Kidney capillary endothelial cell (primary cell): ENCODE measurements at regions not wholly inside any gene's neighbourhood (a gene's known extent, or its start where the extent isn't known, plus 50 kb on each side); places are given as distances from the start of the nearest gene placed in this dataset.
A peak's percentile ranks its signal among the peaks of the same experiment; 100 is the strongest.

Source experiments
- DNase-seq: peaks from one replicate; pipeline ENCODE4 v3.0.0-alpha.2; 2018; ENCODE audit warnings: low spot score

DNA sequence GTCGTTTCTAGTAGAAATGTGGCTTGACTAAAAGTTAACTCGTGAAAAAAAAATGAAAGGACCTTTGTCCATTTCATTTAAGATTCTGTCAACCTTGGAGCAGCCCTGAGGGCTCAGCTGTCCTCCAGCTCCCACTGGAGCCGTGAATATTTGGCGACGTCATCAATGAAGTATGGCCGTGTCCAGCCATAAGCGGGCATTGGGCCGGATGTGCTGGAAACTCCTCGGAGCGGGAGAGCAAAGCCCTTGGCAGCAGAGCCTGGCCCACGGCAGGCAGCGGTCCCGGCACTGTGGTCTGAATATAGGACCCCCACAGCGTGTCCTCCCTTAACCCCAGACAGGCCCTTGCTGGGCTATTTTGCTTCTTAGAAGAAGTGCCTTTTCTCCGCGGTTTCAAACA lies 50.0 kb downstream of the JAKMIP3 start:
- DNase-seq = no peak

DNA sequence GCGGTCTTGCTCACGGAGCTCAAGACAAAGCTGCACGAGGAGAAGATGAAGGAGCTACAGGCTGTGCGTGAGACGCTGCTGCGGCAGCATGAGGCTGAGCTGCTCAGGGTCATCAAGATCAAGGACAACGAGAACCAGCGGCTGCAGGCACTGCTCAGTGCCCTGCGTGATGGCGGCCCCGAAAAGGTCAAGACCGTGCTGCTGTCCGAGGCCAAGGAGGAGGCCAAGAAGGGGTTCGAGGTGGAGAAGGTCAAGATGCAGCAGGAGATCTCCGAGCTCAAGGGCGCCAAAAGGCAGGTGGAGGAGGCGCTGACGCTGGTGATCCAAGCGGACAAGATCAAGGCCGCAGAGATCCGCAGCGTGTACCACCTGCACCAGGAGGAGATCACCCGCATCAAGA lies 51.4 kb downstream of the JAKMIP3 start:
- no peak for DNase-seq

DNA sequence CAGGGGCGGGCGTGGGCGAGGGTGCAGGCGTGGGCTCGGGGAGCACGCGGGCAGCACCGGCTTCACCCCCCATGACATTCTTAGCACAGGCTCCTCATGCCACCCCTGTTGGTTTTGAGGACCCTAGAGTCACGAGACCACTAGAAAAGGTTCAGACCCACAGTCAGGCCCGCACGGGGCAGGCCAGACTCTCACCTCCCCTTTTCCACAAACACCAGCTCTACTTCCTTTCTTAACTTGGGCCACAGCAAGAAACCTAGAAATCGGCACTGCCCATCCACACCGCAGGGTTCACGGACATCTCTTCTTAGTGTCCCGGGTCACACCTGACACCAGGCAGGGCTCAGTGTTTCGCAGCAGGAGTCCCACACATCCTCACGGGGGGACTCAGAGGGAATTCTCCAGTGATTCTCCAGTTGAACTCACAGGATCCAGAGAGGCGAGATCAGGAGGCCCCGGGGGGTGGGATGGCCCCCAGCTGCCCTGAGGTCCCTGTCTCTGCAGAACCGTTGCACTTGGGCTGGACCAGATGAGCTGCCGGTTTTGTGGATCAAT lies 52.0 kb downstream of the JAKMIP3 start:
- no peak for DNase-seq

- DNase-seq = no peak
Observed at GRCh38 chr10:132118366-132118765, 52.6 kb downstream of the JAKMIP3 start.

DNA sequence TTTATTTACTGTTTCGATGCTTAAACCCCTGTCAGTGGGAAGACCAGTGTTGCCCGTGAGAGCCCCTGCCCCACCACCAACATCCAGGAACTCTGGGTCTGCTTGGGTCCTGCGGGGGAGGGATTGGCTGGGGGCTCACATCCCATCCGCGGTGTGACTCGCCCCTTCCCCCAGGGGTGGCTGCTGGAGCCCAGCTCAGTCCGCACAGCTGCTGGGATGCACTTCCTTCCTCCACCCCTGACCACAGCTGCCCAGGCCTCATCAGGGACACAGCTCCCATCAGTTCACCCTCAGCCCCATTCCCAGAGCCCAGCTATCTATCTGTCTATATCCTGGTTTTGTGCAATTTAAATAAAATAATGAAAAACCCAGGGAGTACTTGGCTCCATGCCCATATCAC lies 54.5 kb downstream of the JAKMIP3 start:
- DNase-seq = no peak

DNA sequence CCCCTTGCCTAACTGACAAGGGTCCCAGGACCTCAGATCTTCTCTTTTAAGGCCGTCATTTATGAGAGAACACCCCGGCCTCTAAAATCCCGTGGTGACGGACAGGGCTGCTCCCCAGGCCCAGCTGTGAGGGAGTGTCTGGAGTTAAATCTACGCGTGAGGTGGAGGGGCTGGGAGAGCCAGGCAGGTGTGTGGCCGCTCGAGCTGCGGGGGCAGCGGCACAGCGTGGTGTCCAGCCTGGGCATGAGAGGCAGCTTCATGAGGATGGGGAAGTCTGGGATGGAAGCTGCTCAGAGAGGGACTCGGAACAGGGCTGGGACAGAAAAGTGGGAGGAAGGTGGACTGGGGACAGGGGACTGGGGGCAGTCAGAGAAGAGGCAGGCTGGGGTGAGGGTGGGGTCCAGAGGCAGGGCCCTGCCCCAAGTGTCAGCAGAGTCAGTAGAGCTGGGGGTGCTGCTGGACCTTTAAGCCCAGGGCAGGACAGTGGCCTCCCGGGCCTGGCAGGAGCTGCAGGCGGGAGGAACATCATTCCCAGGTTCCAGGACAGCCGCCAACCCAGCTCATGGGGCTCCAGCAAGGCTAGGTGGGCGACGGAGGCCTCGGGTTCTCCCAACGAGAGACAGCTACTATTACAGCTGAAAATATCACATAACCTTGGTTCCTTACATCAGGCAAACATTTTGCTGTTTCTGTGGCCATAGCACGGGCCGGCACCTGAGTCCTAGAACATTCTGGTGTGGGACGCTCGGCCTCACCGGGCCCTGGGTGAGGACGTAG lies 55.2 kb downstream of the JAKMIP3 start:
- no peak for DNase-seq

GRCh38 chr10:132121511-132121830 lies 55.7 kb downstream of the JAKMIP3 start:
- no peak for DNase-seq

DNA sequence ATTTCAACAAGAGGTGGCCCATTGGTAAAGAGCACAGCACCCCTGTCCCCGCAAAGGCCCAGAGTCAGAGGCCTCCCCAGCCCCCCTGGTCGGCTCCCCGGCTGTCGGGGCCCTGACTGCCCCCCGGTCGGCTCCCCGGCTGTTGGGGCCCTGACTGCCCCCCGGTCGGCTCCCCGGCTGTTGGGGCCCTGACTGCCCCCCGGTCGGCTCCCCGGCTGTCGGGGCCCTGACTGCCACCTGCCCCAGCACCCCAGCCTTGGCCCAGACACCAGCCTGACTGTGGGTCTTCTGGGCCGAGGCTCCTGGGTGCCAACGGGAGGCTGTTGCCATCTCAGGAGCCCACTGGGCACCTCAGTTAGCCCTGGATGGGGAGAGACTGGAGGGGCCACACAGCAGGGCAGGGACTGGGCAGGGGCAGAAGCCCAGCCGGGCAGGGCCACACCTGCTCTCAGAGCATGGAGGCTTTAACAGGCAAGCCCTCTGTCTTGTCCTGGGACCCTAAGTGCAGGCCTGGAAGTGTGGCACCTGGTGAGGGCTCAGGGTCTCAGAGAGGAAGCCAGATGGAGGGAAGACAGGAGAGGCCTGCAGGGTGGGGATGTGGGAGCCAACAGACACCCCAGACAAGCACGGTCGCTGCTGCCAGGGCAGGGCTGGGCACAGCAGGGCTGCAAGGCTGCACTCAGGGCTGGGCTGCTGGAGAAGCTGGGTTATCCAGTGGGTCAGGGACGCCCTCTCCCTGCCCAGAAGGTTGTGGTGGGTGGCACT lies 56.5 kb downstream of the JAKMIP3 start:
- DNase-seq = no peak

GRCh38 chr10:132122939-132123445 lies 57.2 kb downstream of the JAKMIP3 start:
- DNase-seq = no peak

DNA sequence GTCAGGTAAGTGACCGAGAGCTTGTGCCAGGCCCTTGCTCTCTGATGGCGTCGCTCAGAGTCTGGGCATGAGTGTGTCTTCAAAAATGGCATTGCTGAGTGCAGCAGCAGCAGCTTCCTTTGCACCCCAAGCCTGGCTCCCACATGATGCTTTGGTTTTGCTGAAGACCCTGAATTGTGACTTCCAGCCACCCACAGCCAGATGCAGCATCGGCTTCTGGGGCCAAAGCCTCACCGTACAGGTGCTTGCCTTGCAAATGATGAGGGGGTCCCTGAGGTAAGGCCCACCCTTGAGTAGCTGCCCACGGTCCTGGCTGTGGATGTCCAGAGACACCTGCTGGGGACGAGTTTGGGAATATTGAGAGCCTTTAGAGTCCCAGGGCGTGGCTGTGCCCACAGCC lies 57.9 kb downstream of the JAKMIP3 start:
- DNase-seq = no peak

GRCh38 chr10:132124201-132124920 lies 58.6 kb downstream of the JAKMIP3 start:
- no peak for DNase-seq

DNA sequence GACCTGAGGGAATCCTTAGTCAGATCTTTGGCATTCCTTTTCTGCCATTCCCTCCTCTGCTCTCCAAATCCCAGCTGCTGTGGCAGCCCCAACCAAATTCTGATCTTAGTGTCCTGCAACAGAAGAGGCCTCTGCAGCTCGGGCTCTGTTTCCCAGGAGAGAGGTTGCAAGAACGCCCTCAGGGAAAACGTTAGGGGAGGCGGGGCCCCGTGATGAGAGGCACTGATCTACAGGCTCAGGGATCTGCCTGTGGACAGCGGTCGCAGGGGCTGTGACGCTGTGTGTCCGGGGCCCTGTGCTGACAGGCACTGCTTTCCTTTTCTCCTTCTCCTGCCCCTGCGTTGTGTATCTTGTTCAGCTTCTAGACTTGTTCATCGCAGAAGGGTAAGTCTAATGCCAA lies 57.3 kb upstream of the DPYSL4 start:
- DNase-seq = no peak

GRCh38 chr10:132130286-132131265 lies 56.2 kb upstream of the DPYSL4 start:
- no peak for DNase-seq

DNA sequence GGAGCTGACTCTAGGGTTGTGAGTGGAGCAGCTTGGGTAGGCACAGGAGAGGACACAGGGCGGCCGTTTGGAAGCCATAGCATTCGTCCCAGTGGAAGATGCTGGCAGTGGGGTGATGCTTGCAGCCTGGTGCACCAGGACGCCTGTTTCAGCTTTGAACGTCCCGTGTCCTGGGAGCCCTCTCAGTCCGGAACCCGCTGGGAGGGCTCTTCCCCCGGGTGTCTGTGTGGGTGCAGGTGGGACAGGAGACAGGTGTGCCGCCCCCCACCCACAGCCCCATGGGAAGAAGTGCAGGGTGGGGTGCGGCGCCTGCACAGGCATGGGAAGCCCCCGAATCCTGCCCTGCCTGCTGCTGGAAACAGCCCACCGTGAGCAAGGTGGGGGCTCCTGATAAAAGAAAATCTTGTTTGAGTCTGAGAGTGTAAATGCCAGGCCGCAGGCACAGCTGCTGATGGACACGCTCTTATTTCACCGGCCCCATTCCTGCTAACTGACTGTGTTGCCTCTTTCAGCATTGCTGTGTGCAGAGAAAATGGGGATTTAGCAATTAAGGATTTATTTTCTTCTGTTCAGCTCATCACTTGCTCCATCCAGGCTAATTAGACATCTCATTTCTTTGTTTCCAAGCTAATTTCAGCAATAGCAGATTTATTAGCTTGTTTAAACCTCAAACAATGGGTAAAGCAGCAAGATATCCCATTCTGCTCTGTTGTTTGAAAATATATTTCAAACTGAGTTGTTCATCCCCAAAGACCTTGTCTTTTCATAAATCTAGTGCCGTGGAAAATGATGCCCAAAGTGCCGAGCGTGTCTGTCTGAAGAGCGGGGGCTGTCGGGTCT lies 54.9 kb upstream of the DPYSL4 start:
- DNase-seq = no peak

- DNase-seq = no peak
Observed at GRCh38 chr10:132132421-132132841, 54.3 kb upstream of the DPYSL4 start.

DNA sequence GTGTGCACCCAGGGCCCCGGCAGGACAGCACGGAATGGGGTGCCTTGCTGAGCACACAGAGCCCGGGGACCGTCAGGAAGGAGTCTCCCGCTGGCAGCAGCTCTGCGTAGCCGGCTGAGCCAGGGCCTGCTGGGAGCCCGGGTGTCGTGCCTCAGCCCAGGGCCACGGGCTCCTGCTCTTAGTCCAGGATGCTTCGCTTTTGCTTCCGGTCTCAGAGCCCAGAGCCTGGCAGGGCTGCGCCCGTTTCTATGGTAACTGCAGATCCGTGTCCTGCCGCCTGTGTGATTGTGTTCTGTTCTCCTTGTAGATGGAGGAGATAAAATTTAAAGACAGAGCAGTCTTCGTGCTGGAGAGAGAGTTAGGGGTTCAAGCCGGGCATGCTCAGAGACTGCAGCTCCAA lies 53.7 kb upstream of the DPYSL4 start:
- DNase-seq = peak; percentile 4

DNA sequence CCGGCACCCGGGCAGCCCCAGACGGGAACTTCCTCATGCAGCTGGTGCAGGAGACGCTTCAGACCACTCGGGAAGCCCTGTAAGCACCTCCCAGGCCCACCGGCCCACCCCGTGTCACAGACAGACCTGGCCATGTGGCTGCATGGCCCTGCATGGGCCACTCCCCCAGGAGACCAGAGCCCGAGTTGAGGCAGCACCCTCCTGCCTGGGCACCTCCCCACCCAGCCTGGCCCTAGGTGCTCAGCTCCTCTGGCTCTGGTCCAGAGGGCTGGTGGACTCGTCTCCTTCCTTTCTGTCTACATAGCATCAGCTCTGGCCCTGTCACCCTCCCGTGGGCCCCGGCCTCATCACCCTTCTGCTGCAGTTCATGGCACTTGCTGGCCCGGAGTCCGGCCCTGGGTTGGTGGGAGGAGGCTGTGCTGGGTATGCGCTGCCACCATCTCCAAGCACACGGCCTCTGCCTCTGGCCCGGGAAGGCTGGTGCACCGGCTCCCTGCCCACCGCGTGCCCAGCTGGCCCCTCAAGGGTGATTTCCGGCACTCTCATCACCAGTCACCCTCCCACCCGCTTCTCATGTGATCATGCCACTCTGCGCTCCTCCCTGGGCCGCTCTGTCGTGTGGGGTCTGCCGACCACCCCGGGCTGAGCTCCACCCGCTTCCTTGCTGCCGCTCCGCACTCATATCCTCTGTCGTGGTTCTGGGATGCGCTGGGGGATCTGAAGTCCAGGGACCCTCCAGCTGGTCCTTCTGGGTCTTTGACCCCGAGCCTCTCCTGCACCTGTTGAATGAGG lies 53.1 kb upstream of the DPYSL4 start:
- DNase-seq = no peak

- DNase-seq = no peak
Observed at GRCh38 chr10:132134241-132135052, 52.3 kb upstream of the DPYSL4 start.
